ENCODE measurements at regions not wholly inside any gene's neighbourhood (a gene's known extent, or its start where the extent isn't known, plus 50 kb on each side); places are given as distances from the start of the nearest gene placed in this dataset.

DNA sequence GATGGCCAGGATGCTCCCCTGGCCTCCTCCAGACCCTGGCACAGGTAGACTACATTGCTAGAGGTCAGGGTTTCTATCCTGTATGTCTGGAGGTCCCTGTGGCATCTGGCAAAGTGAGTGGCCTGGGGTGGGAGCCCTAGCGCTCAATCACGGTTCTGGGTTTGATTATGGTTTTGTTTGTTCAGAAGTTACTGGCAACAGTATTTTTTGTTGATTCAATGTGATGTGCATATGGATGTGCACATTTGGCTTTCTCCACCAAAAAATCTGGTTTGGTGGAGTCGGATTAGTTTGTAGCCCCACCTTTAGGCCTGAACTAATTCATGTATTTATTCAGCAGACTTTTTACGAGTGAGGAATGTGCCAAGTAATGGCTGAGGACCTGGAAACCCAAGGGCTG lies 109.7 kb downstream of the VEGFA start:
- DNase-seq = no peak

- DNase-seq = no peak
Observed at GRCh38 chr6:43878823-43879495, 108.9 kb downstream of the VEGFA start.

GRCh38 chr6:43878127-43878634 lies 108.2 kb downstream of the VEGFA start:
- DNase-seq = no peak

DNA sequence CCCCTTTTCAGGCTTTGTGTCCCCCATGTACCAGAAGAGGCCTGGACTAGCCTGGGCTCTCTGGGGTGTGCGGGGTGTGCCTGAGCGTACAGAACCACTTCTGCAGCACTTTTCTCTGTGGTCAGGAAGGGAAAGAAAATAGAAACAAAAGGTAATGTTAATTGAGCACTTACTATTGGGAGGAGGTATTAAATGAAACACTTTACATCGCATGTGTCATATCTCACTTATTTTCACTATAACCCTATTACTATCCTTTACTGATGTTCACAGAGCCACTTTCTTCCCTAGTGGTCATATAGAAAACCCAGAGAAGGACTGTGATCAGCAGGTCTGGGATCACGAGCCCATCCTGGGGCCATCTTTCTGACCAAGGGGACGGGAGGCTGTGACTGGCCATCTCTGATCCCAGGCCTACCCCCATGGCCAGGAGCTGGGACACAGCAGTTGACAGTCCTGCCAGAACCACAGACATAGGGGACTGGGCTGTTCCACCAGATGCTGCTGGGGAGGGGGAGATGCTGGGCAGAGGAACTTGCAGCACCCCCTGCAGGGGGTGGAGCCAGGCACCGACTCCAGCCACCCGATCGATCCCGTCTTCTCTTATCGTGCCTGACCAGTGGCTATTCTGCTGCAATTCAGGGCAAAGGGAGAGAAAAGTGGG lies 107.6 kb downstream of the VEGFA start:
- no peak for DNase-seq

DNA sequence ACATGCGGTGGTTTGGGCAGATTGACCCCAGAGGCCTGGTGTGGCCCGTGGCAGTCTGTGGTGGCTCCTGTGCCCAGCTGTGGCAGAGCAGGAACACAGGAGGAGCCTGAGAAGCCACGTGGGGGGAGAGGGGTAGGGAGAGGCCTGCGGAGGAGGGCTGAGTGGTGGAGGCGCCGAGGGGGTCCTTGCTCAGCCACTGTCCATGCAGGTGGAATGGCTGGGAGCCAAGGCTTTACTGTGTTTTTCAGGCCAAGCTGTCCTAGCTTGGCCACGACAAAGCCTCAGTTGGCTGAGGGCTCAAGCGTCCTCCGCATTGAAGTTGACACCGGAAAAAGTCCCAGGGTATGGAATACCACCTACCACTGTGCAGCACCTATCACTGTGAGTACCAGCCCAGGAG lies 107.0 kb downstream of the VEGFA start:
- DNase-seq = no peak

DNA sequence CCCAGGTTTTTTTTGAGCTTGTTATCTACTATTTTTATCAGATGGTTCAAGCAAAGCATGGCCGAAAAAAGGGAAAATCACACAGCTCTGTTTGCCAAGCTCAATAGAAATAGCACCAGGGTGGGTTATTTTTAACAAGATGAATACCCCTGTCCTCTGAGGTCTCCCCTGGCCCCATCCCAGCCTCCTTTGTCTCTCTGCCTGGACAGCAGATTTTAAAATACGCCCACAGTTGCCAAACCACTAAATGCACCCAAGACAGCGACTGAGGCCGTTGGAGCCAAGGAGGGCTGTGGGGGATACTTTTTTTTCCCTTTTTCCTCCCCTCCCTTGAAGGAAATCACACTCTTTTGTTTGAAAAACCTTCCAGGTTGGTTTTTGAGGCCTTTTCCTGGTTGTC lies 106.6 kb downstream of the VEGFA start:
- DNase-seq = no peak

DNA sequence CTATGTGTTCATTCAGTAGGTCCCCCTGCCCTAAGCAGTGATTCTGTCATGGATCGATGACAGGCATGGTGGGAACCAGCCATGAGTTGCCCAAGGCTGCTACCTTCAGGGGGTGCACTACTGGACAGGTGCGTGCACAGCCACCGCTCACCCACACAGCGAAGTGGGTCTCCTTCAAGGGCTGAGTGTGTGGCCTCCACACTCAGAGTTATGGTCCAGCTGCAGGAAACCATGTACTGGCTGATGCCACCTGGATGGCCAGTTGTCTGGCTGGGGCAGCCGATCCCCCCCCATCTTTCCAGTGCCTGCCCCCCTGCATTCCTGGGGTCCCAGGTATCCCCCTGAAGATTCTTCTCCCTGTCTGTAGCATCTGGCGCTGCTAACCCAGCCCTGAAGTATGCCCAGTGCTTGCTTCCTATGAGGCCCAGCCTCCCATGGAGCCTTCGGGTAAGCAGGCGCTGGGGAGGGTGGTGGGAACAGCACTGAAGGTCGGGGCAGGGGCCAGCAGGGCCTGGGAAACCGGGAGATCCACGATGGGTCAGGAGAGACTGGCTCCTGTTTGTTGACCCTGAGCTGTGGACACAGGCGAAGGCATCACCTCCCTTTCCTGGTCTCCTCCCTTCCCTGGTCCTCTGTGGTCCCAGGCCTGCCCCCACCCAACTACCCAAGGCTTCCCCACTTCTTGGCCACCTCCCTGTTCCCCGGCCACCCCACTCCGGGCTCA lies 106.0 kb downstream of the VEGFA start:
- DNase-seq = no peak

DNA sequence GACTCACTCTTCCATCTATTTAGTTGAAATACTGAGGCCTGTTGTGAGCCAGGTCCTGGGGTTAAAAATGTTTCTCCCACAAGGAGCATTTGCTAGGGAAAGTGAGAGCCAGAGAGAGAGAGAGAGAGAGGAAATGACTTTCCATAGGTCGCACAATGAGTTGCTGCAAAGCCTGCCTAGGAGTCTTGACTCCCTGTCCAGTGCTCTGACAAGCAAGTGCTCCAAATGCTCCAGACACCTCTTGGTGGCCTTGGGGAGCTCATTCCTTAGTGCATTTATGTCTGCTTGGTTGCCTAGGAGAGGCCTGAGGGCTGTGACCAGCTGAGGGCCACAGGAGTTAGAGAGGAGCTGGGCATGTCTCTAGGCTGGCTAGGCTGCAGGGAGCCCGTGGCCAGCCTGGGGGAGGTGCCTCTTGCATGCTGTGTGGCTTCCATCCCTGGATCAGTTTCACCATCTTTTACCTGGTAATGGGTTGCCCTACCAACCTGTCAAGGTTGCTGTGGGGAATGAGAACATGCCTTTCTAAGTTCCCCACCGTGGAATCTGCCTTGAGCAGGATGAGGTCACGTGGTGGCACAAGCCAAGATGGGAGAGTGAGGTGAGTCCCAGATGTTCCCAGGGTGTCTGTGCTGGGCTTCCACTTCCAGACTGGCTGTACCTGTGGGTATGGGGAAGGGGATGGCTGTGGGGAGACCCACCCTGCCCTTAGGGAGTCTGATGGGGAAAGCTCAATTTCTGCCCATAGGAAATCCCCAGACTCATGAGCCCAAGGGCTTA lies 105.0 kb downstream of the VEGFA start:
- DNase-seq = no peak

- DNase-seq = peak; percentile 21
Observed at GRCh38 chr6:43873806-43874714, 104.0 kb downstream of the VEGFA start.

- DNase-seq = peak; percentile 47
Observed at GRCh38 chr6:43871933-43872332, 101.9 kb downstream of the VEGFA start.

GRCh38 chr6:43871284-43871683 lies 101.3 kb downstream of the VEGFA start:
- DNase-seq = no peak

DNA sequence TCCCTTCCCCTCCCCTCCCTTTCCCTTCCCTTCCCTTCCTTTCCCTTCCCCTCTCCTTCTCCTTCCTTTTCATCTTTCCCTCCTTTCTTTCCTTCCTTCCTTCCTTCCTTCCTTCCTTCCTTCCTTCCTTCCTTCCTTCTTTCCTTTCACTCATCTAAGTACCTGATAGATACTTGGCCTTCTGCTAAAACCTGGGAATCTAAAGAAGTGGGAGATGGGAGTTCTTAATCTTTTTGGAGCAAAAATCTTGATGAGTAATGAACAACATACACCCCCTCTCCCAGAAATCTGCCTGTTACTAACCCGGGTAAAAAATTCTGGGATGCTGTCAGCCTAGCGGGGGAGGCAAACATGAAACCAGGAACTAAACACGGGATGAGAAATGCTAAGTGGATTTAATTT lies 100.7 kb downstream of the VEGFA start:
- no peak for DNase-seq

DNA sequence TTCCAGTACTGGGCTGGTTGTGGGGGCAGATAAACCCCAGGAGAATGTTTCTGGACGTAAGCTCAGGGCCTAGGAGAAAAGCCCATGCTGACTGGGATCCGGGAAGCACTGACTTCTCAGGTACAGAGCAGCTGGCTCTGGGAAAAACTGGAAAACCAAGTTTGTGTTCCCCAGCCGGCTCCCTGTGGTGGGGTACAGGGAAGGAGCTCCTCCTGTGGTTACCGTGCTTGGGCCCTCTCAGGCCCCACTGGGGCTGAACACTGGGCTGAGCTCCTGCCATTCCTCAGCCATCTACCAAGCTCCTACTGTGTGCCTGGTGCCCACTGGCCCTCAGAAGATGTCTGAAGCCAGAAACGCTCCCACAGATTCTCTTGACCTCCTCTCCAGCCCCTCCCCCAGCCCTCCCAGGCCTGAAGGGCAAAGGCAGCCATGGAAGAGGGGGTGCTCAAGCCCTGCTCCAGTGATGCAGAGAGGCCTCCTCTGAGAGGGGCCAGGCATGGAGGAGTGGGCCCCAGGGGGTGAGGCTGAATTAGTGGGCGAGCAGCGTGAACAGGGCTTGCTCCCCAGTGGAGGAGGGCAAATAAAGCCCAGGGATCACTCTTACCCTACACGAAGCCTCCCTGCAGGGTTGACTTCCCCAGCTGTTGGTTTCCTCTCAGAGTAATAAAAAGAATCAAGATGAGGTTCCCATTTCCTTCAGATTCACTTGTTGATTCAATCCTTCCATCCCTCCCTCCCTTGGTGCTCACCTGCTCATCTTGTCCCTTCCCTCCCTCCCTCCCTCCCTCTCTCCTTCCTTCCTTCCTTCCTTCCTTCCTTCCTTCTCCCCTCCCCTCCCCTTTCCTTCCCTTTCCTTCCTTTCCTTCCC lies 100.0 kb downstream of the VEGFA start:
- DNase-seq = no peak

DNA sequence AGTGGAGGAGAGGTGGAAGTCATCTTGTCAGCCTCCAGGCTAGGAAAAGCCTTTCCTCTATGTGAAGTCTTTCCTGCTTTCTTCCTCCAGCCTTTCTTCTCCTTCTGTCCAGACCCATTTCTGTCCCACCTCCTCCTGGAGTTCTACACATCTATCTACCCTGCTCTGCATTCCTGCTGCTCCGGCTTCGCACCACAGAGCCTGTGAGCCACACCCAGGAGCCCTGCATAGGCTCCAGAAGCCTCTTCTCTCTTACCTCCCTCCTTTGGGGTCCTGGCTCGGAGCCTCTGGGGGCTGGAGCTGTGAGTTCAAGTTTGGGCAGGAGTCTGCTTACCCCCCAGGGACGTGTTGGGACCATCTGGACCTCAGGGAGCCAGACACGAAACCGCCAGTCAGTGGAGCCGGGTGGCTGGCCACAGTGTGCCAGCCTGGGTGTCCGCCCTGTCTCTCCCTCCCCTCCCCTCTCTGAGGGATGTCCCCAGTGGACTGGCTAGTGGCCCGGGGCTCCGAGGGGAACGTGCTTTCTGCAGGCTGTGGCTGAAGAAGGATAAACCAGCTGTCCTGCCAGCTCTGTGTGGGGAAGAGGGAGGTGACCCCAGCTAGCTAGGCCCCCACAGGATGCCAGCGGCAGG lies 99.2 kb downstream of the VEGFA start:
- no peak for DNase-seq

DNA sequence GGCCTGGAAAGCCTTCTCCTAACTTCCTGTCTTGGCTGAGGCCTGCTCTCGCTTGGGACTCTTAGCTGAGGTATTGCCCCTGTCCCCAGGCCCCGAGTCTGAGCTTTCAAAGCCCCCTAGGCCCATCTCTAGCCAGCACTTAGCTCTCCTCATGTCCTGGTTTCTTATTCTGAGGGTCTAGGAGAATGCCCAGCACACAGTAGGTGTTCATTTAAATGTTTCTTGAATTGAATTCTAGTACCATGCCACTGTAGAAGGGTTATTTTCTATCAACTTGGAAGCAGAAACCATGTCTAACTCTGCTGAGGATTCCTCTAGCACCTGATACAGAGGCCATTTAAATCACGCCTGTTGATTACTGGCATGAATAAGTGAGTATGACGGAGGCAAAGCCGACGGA lies 98.5 kb downstream of the VEGFA start:
- no peak for DNase-seq

GRCh38 chr6:43867996-43868395 lies 98.0 kb downstream of the VEGFA start:
- no peak for DNase-seq

DNA sequence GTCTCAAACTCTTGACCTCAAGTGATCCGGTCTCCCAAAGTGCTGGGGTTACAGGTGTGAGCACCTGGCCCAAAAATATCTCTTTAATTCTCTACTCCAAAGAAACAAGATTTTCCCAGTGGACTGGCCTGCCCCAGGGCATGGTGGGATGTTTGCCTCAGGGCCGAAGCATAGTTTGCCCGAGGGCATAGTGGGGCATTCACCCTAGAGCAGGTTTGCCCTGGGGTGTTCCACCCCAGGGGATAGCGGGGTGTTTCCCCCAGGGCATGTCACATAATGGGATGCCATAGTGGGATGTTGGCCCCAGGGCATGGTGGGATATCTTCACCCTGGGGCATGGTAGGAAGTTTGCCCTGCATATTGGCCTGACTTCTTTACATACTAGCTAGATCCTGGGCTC lies 97.2 kb downstream of the VEGFA start:
- DNase-seq = no peak

DNA sequence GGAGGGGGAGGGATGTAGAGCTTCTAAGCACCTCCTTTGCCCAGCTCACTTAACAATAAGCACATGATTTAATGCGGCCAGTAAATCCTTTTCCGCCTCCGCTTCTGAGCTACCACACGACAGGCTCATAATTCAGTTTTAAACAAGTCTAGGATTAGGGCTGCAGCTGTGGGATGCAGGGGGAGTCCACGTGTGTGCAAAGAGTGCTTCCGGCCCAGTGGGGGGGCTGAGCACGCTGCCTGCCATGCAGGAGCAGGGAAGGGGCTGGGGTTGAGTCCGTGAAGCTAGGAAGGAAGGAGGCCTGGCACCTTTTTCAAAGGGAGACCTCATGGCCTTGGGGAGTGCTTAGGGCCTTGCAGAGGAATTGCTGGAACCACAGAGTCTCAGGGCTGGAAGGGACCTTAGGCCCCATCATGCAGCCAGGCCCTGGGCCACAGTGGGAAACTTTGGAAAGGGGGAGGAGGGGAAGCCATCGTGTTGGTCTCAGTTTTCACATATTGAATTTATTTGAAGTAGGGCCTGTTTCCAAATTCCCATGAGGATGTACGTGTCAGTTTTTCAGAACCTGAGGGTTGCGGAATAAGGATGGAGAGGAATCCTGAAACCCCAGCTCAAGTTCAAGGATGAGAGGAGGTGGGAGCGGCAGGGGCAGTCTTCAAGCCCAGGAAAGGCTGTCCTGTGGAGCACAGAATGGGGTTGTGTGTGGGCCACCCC lies 96.1 kb downstream of the VEGFA start:
- DNase-seq = no peak

GRCh38 chr6:43865086-43865485 lies 95.1 kb downstream of the VEGFA start:
- DNase-seq = no peak

GRCh38 chr6:43862925-43863324 lies 92.9 kb downstream of the VEGFA start:
- no peak for DNase-seq

All from NCI-H187 treated with DMSO at 0.1 percent for 48 hours (cell line).